Testis (tissue), 2 donors: ENCODE measurements at regions not wholly inside any gene's neighbourhood (a gene's known extent, or its start where the extent isn't known, plus 50 kb on each side); places are given as distances from the start of the nearest gene placed in this dataset.

ENCODE experiments used
- POLR2A ChIP-seq: fragments of 450-650 bp; IDR thresholded peaks from one replicate; pipeline ENCODE4 v1.6.1; 2017; ENCODE audit warnings: antibody characterized with exemption, mild to moderate bottlenecking, moderate library complexity
- TF ChIP-seq, protein P1 (sequence below), 3 experiments: fragments of 450-650 bp in 2 of 3; fragments of 200-600 bp in 1 of 3; sonication (generic) in 1 of 3; IDR thresholded peaks; one replicate each; pipeline ENCODE4 v1.5.1; 2016 to 2019; ENCODE audit warnings: antibody characterized with exemption in 3 of 3, mild to moderate bottlenecking in 2 of 3, moderate library complexity in 1 of 3

DNA sequence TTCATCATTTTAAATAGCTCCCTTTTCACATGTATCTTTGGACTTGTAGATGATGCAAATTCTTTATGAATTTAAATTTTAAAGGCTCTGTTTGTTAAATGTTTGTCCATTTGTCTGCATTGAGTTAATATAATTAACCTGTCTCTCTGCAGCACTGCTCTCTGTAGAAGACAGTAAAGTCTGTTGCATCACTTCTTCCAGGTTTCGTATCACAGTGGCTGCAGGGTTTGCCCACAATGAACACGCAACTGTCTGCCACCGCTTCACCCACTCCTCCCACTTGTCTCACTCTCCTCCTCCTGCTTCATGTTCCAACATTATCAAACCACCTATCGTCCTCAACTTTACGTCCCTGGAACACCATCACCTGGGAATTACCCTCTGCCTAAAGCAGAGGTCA is 231.3 kb upstream of the SLC30A5 start:
- TF ChIP-seq, protein P1, sequence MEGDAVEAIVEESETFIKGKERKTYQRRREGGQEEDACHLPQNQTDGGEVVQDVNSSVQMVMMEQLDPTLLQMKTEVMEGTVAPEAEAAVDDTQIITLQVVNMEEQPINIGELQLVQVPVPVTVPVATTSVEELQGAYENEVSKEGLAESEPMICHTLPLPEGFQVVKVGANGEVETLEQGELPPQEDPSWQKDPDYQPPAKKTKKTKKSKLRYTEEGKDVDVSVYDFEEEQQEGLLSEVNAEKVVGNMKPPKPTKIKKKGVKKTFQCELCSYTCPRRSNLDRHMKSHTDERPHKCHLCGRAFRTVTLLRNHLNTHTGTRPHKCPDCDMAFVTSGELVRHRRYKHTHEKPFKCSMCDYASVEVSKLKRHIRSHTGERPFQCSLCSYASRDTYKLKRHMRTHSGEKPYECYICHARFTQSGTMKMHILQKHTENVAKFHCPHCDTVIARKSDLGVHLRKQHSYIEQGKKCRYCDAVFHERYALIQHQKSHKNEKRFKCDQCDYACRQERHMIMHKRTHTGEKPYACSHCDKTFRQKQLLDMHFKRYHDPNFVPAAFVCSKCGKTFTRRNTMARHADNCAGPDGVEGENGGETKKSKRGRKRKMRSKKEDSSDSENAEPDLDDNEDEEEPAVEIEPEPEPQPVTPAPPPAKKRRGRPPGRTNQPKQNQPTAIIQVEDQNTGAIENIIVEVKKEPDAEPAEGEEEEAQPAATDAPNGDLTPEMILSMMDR (IDR thresholded peaks at IDR 0.05) = no peak
- no peak for TF ChIP-seq POLR2A
